SU-DHL-6 (cell line): ENCODE measurements at regions not wholly inside any gene's neighbourhood (a gene's known extent, or its start where the extent isn't known, plus 50 kb on each side); places are given as distances from the start of the nearest gene placed in this dataset.

Experiments used
- CTCF ChIP-seq: fragments of 200-600 bp; sonication (generic); IDR thresholded peaks from one replicate; pipeline ENCODE4 v1.5.1; 2017; ENCODE audit warnings: antibody characterized with exemption, mild to moderate bottlenecking, low read length, moderate library complexity; ENCODE audit not compliant: insufficient read depth, poor library complexity, severe bottlenecking
- EZH2phosphoT487 ChIP-seq: fragments of 200-600 bp; sonication (generic), shearing (Covaris generic); conservative IDR thresholded peaks from 2 replicates; pipeline ENCODE4 v1.6.1; 2018; ENCODE audit warnings: mild to moderate bottlenecking, antibody characterized with exemption, low read length, moderate library complexity, mixed read lengths

- TF ChIP-seq CTCF (no peak), EZH2phosphoT487 (no peak)
Measured at GRCh38 chr10:28988980-28989379, 299.9 kb upstream of the LYZL1 start.
